KMS-11 (cell line): ENCODE measurements at regions not wholly inside any gene's neighbourhood (a gene's known extent, or its start where the extent isn't known, plus 50 kb on each side); places are given as distances from the start of the nearest gene placed in this dataset.

Experiments used
- H2AFZ ChIP-seq: fragments of 200-600 bp; sonication (generic); 2 replicates; pipeline ENCODE4 v1.6.1; 2016; ENCODE audit warnings: antibody characterized with exemption, mixed run types, low read depth
- H3K27ac ChIP-seq: fragments of 200-600 bp; sonication (generic); 2 replicates; pipeline ENCODE4 v1.6.1; 2016; ENCODE audit warnings: mild to moderate bottlenecking, mixed run types
- H3K27me3 ChIP-seq: fragments of 200-600 bp; sonication (generic); 2 replicates; pipeline ENCODE4 v1.6.1; 2017; ENCODE audit warnings: mild to moderate bottlenecking, low read depth, mixed run types, moderate library complexity; ENCODE audit not compliant: insufficient read depth
- H3K36me3 ChIP-seq: fragments of 200-600 bp; sonication (generic); 2 replicates; pipeline ENCODE4 v1.6.1; 2017; ENCODE audit warnings: mild to moderate bottlenecking, mixed run types; ENCODE audit not compliant: insufficient read depth
- H3K4me1 ChIP-seq: fragments of 200-600 bp; sonication (generic); 2 replicates; pipeline ENCODE4 v1.6.1; 2016; ENCODE audit warnings: mild to moderate bottlenecking, low read depth, mixed run types; ENCODE audit not compliant: poor library complexity, severe bottlenecking
- H3K4me2 ChIP-seq: fragments of 200-600 bp; sonication (generic); 2 replicates; pipeline ENCODE4 v1.7.0; 2016; ENCODE audit warnings: mild to moderate bottlenecking, mixed run types
- H3K4me3 ChIP-seq: fragments of 200-600 bp; sonication (generic); IDR thresholded peaks from 2 replicates; pipeline ENCODE4 v1.6.1; 2017; ENCODE audit warnings: low read depth, low read length, mixed read lengths; ENCODE audit not compliant: insufficient read depth
- H3K79me2 ChIP-seq: fragments of 200-600 bp; sonication (generic); 2 replicates; pipeline ENCODE4 v1.6.1; 2016; ENCODE audit warnings: low read depth, mixed run types; ENCODE audit not compliant: insufficient read depth
- H3K9ac ChIP-seq: fragments of 200-600 bp; sonication (generic); 2 replicates; pipeline ENCODE4 v1.6.1; 2016; ENCODE audit warnings: mild to moderate bottlenecking, mixed run types
- H4K20me1 ChIP-seq: fragments of 200-600 bp; sonication (generic); 2 replicates; pipeline ENCODE4 v1.6.1; 2016; ENCODE audit warnings: mild to moderate bottlenecking, mixed run types; ENCODE audit not compliant: insufficient read depth
- CTCF ChIP-seq: fragments of 200-600 bp; sonication (generic); conservative IDR thresholded peaks from 2 replicates; pipeline ENCODE4 v1.6.1; 2017; ENCODE audit warnings: low read depth, mild to moderate bottlenecking, antibody characterized with exemption, low read length, moderate library complexity, mixed read lengths

GRCh38 chr2:64825831-64826491 lies 163.2 kb upstream of the SLC1A4 start:
- no peaks in the 10 kb centered on the region for H3K36me3 ChIP-seq
- H3K4me2 ChIP-seq, result no peak overlapping the region
- no peak overlapping the region for H2AFZ ChIP-seq
- H3K27me3 ChIP-seq, result no peaks in the 10 kb centered on the region
- H3K79me2 ChIP-seq, result no peaks in the 10 kb centered on the region
- H3K9ac ChIP-seq, result no peak overlapping the region
- H3K27ac ChIP-seq, result no peak overlapping the region
- no peak overlapping the region for H3K4me3 ChIP-seq
- H4K20me1 ChIP-seq, result no peaks in the 10 kb centered on the region
- no peaks in the 10 kb centered on the region for H3K4me1 ChIP-seq
- TF ChIP-seq CTCF, result no peak

GRCh38 chr2:64826703-64827102 lies 162.5 kb upstream of the SLC1A4 start:
- Histone ChIP-seq H3K4me2 (no peak overlapping the region), H3K79me2 (no peaks in the 10 kb centered on the region), H4K20me1 (no peaks in the 10 kb centered on the region), H3K27ac (no peak overlapping the region), H3K27me3 (no peaks in the 10 kb centered on the region), H2AFZ (no peak overlapping the region), H3K36me3 (no peaks in the 10 kb centered on the region), H3K4me3 (no peak overlapping the region), H3K4me1 (peaks cover 3% of the 10 kb centered on the region), H3K9ac (no peak overlapping the region)
- TF ChIP-seq CTCF, result no peak

GRCh38 chr2:64828261-64828660 lies 160.9 kb upstream of the SLC1A4 start:
- Histone ChIP-seq H3K27ac (no peak overlapping the region), H3K4me3 (no peak overlapping the region)

GRCh38 chr2:64829525-64829924 lies 159.7 kb upstream of the SLC1A4 start:
- Histone ChIP-seq H3K4me3 (no peak overlapping the region), H3K4me2 (no peak overlapping the region), H3K27ac (no peak overlapping the region), H3K36me3 (no peaks in the 10 kb centered on the region), H3K9ac (no peak overlapping the region), H3K4me1 (peaks cover 4% of the 10 kb centered on the region), H3K27me3 (no peaks in the 10 kb centered on the region), H2AFZ (no peak overlapping the region), H3K79me2 (no peaks in the 10 kb centered on the region), H4K20me1 (no peaks in the 10 kb centered on the region)
- no peak for TF ChIP-seq CTCF

More at GRCh38 chr2:64828261-64828660, 160.9 kb upstream of the SLC1A4 start:
- TF ChIP-seq CTCF, result no peak
- no peak overlapping the region for H3K4me2 ChIP-seq
- no peaks in the 10 kb centered on the region for H4K20me1 ChIP-seq
- no peaks in the 10 kb centered on the region for H3K27me3 ChIP-seq
- H3K79me2 ChIP-seq, result no peaks in the 10 kb centered on the region
- no peak overlapping the region for H3K9ac ChIP-seq
- peaks cover 4% of the 10 kb centered on the region for H3K4me1 ChIP-seq
- no peaks in the 10 kb centered on the region for H3K36me3 ChIP-seq
- no peak overlapping the region for H2AFZ ChIP-seq
